MM.1S (cell line): ENCODE measurements at regions not wholly inside any gene's neighbourhood (a gene's known extent, or its start where the extent isn't known, plus 50 kb on each side); places are given as distances from the start of the nearest gene placed in this dataset.
"Not testable (repeated sequence)": the region's sequence is repeated elsewhere in the genome, so short reads cannot be mapped to it uniquely, and the experiment has no call there.

ENCODE experiments used
- DNase-seq: peaks from one replicate; pipeline ENCODE4 v3.0.0-alpha.2; 2015
- H2AFZ ChIP-seq: fragments of 300-600 bp; sonication (generic); 2 replicates; pipeline ENCODE4 v1.6.0; 2016; ENCODE audit warnings: antibody characterized with exemption, low read length
- H3F3A ChIP-seq: fragments of 300-600 bp; sonication (generic); 2 replicates; pipeline ENCODE4 v1.6.1; 2016; ENCODE audit warnings: mild to moderate bottlenecking, antibody characterized with exemption, low read length, moderate library complexity, mixed read lengths; ENCODE audit not compliant: insufficient read depth
- H3K27ac ChIP-seq: fragments of 300-600 bp; sonication (generic); 2 replicates; pipeline ENCODE4 v1.5.1; 2016; ENCODE audit warnings: mild to moderate bottlenecking, low read length
- H3K27me3 ChIP-seq: fragments of 300-600 bp; sonication (generic); replicated peaks from 2 replicates; pipeline ENCODE4 v1.6.0; 2016; ENCODE audit warnings: low read length; ENCODE audit not compliant: insufficient read depth
- H3K36me3 ChIP-seq: fragments of 300-600 bp; sonication (generic); replicated peaks from 2 replicates; pipeline ENCODE4 v1.6.1; 2016; ENCODE audit warnings: mild to moderate bottlenecking, low read length, mixed read lengths; ENCODE audit not compliant: insufficient read depth
- H3K4me1 ChIP-seq: fragments of 300-600 bp; sonication (generic); 2 replicates; pipeline ENCODE4 v1.6.1; 2016; ENCODE audit warnings: low read length, mixed read lengths
- H3K4me2 ChIP-seq: fragments of 300-600 bp; sonication (generic); 2 replicates; pipeline ENCODE4 v1.6.0; 2016; ENCODE audit warnings: low read depth, low read length
- H3K4me3 ChIP-seq: fragments of 300-600 bp; sonication (generic); 2 replicates; pipeline ENCODE4 v1.5.1; 2016; ENCODE audit warnings: low read length, mixed read lengths
- H3K79me2 ChIP-seq: fragments of 300-600 bp; sonication (generic); 2 replicates; pipeline ENCODE4 v1.6.1; 2016; ENCODE audit warnings: mixed run types, low read length, mixed read lengths
- H3K9ac ChIP-seq: fragments of 300-600 bp; sonication (generic); 2 replicates; pipeline ENCODE4 v1.6.1; 2016; ENCODE audit warnings: low read length, mixed read lengths
- H3K9me2 ChIP-seq: fragments of 300-600 bp; sonication (generic); replicated peaks from 2 replicates; pipeline ENCODE4 v1.6.1; 2016; ENCODE audit warnings: mild to moderate bottlenecking, low read length, mixed read lengths; ENCODE audit not compliant: insufficient read depth
- H3K9me3 ChIP-seq: fragments of 300-600 bp; sonication (generic); replicated peaks from 2 replicates; pipeline ENCODE4 v1.6.1; 2016; ENCODE audit warnings: mild to moderate bottlenecking, low read length, mixed read lengths; ENCODE audit not compliant: insufficient read depth
- H4K20me1 ChIP-seq: fragments of 300-600 bp; sonication (generic); 2 replicates; pipeline ENCODE4 v1.6.1; 2016; ENCODE audit warnings: mild to moderate bottlenecking, low read length, moderate library complexity, mixed read lengths; ENCODE audit not compliant: insufficient read depth
- CTCF ChIP-seq: fragments of 300-600 bp; sonication (generic); IDR thresholded peaks from 2 replicates; pipeline ENCODE4 v1.5.1; 2016; ENCODE audit warnings: antibody characterized with exemption, low read length, mixed read lengths
- EZH2 ChIP-seq: fragments of 300-600 bp; sonication (generic); optimal IDR thresholded peaks from 2 replicates; pipeline ENCODE3; 2017; ENCODE audit warnings: low read depth, mild to moderate bottlenecking, antibody characterized with exemption, low read length, mixed read lengths
- EZH2phosphoT487 ChIP-seq: fragments of 300-600 bp; sonication (generic); IDR thresholded peaks from 2 replicates; pipeline ENCODE4 v1.6.1; 2018; ENCODE audit warnings: antibody characterized with exemption, low read length

GRCh38 chr7:91383053-91383904 lies 119.0 kb downstream of the FZD1 start:
- H3K4me1 ChIP-seq, result no peaks in the 10 kb centered on the region
- no peaks in the 10 kb centered on the region for H3K9me2 ChIP-seq
- H3K4me3 ChIP-seq, result no peak overlapping the region
- no peak overlapping the region for H3K9ac ChIP-seq
- H4K20me1 ChIP-seq, result no peaks in the 10 kb centered on the region
- TF ChIP-seq EZH2, result no peak
- TF ChIP-seq CTCF, result no peak
- TF ChIP-seq EZH2phosphoT487, result no peak
- H3K27ac ChIP-seq, result no peak overlapping the region
- no peaks in the 10 kb centered on the region for H3K9me3 ChIP-seq
- no peaks in the 10 kb centered on the region for H3K27me3 ChIP-seq
- DNase-seq, result no peak
- H2AFZ ChIP-seq, result no peak overlapping the region
- no peak overlapping the region for H3K4me2 ChIP-seq
- no peaks in the 10 kb centered on the region for H3F3A ChIP-seq
- no peaks in the 10 kb centered on the region for H3K79me2 ChIP-seq
- H3K36me3 ChIP-seq, result no peaks in the 10 kb centered on the region

- Histone ChIP-seq H3K4me2 (no peak overlapping the region), H3K4me1 (no peaks in the 10 kb centered on the region), H3K4me3 (no peak overlapping the region), H3K79me2 (no peaks in the 10 kb centered on the region), H3K27me3 (no peaks in the 10 kb centered on the region), H3K36me3 (no peaks in the 10 kb centered on the region), H3K9me3 (no peaks in the 10 kb centered on the region), H4K20me1 (no peaks in the 10 kb centered on the region), H3K9ac (no peak overlapping the region), H3K27ac (no peak overlapping the region), H3F3A (no peaks in the 10 kb centered on the region), H3K9me2 (no peaks in the 10 kb centered on the region), H2AFZ (no peak overlapping the region)
- no peak for DNase-seq
- TF ChIP-seq EZH2phosphoT487 (no peak), EZH2 (no peak), CTCF (no peak)
These were observed 119.7 kb downstream of the FZD1 start for GRCh38 chr7:91383905-91384274.

- not testable (repeated sequence) for H2AFZ ChIP-seq, H3K27me3 ChIP-seq, H3K9ac ChIP-seq, H3K27ac ChIP-seq, H3K79me2 ChIP-seq, H3K4me2 ChIP-seq, H3K4me3 ChIP-seq, DNase-seq, H3K4me1 ChIP-seq, H3K36me3 ChIP-seq, H4K20me1 ChIP-seq, H3K9me2 ChIP-seq, H3F3A ChIP-seq, H3K9me3 ChIP-seq
These were observed 130.5 kb downstream of the FZD1 start for GRCh38 chr7:91394757-91395156.

GRCh38 chr7:91395313-91395712 lies 131.1 kb downstream of the FZD1 start:
- H3K4me3 ChIP-seq, H4K20me1 ChIP-seq, H3K9ac ChIP-seq, H3K4me1 ChIP-seq, H3K27ac ChIP-seq, H3K36me3 ChIP-seq, DNase-seq, H2AFZ ChIP-seq, H3F3A ChIP-seq, H3K9me3 ChIP-seq, H3K79me2 ChIP-seq, H3K27me3 ChIP-seq, H3K4me2 ChIP-seq, H3K9me2 ChIP-seq: not testable (repeated sequence)
